Astrocyte (in vitro differentiated cells and primary cell): ENCODE measurements at regions not wholly inside any gene's neighbourhood (a gene's known extent, or its start where the extent isn't known, plus 50 kb on each side); places are given as distances from the start of the nearest gene placed in this dataset.

Source experiments
- DNase-seq: peaks from one replicate; pipeline ENCODE4 v3.0.0-alpha.2; 2010; ENCODE audit warnings: low read depth
- FAIRE-seq: peaks from 2 replicates; lab custom pipeline; 2011; peaks lifted over from hg19 to GRCh38; lab: Jason Lieb, UNC
- H2AFZ ChIP-seq: 2 replicates; pipeline ENCODE4 v1.6.0; 2012; ENCODE audit warnings: low read depth, low read length, inconsistent platforms
- H3K27ac ChIP-seq: 2 replicates; pipeline ENCODE4 v1.5.1; 2011; ENCODE audit warnings: low read depth, low read length, inconsistent platforms
- H3K27me3 ChIP-seq: 2 replicates; pipeline ENCODE4 v1.6.0; 2011; ENCODE audit warnings: low read length, inconsistent platforms; ENCODE audit not compliant: insufficient read depth
- H3K36me3 ChIP-seq: 2 replicates; pipeline ENCODE4 v1.5.1; 2011; ENCODE audit warnings: low read length, inconsistent platforms; ENCODE audit not compliant: insufficient read depth
- H3K4me1 ChIP-seq: 2 replicates; pipeline ENCODE4 v1.5.1; 2011; ENCODE audit warnings: low read length, inconsistent platforms; ENCODE audit not compliant: insufficient read depth
- H3K4me2 ChIP-seq: 2 replicates; pipeline ENCODE4 v1.6.0; 2012; ENCODE audit warnings: low read length, inconsistent platforms
- H3K4me3 ChIP-seq: 2 replicates; pipeline ENCODE4 v1.5.1; 2011; ENCODE audit warnings: low read depth, mild to moderate bottlenecking, low read length, inconsistent platforms; ENCODE audit not compliant: insufficient read depth
- H3K79me2 ChIP-seq: 2 replicates; pipeline ENCODE4 v1.6.0; 2012; ENCODE audit warnings: mild to moderate bottlenecking, low read length, inconsistent platforms; ENCODE audit not compliant: insufficient read depth
- H3K9ac ChIP-seq: 2 replicates; pipeline ENCODE4 v1.6.0; 2012; ENCODE audit warnings: mild to moderate bottlenecking, low read length, inconsistent platforms
- H3K9me3 ChIP-seq: 2 replicates; pipeline ENCODE4 v1.5.1; 2012; ENCODE audit warnings: low read depth, mild to moderate bottlenecking, low read length, inconsistent platforms; ENCODE audit not compliant: insufficient read depth
- H4K20me1 ChIP-seq: 2 replicates; pipeline ENCODE4 v1.6.0; 2012; ENCODE audit warnings: low read length, inconsistent platforms; ENCODE audit not compliant: insufficient read depth
- H3K27ac Mint-ChIP-seq: one replicate; pipeline ENCODE4 v1.8.0; 2021; ENCODE audit warnings: mild to moderate bottlenecking, mixed read lengths; ENCODE audit not compliant: unreplicated experiment
- H3K27me3 Mint-ChIP-seq: one replicate; pipeline ENCODE4 v1.8.0; 2021; ENCODE audit warnings: low read depth, mixed read lengths; ENCODE audit not compliant: unreplicated experiment
- H3K36me3 Mint-ChIP-seq: one replicate; pipeline ENCODE4 v1.8.0; 2021; ENCODE audit warnings: low read depth, mixed read lengths; ENCODE audit not compliant: unreplicated experiment
- H3K4me1 Mint-ChIP-seq: one replicate; pipeline ENCODE4 v1.8.0; 2021; ENCODE audit warnings: low read depth, mixed read lengths; ENCODE audit not compliant: unreplicated experiment
- H3K4me3 Mint-ChIP-seq: one replicate; pipeline ENCODE4 v1.8.0; 2021; ENCODE audit warnings: mild to moderate bottlenecking, moderate library complexity, mixed read lengths; ENCODE audit not compliant: unreplicated experiment
- H3K9me3 Mint-ChIP-seq: one replicate; pipeline ENCODE4 v1.8.0; 2021; ENCODE audit warnings: mild to moderate bottlenecking, mixed read lengths; ENCODE audit not compliant: unreplicated experiment
- EZH2 ChIP-seq: IDR thresholded peaks from 2 replicates; pipeline ENCODE4 v1.6.1; 2012; ENCODE audit warnings: mild to moderate bottlenecking, low read length, inconsistent platforms; ENCODE audit not compliant: insufficient read depth
- TF ChIP-seq, protein P1 (sequence below): IDR thresholded peaks from 2 replicates; pipeline ENCODE4 v1.5.1; 2011; ENCODE audit warnings: low read depth, mild to moderate bottlenecking, inconsistent platforms, low read length, moderate library complexity; ENCODE audit not compliant: insufficient read depth

DNA sequence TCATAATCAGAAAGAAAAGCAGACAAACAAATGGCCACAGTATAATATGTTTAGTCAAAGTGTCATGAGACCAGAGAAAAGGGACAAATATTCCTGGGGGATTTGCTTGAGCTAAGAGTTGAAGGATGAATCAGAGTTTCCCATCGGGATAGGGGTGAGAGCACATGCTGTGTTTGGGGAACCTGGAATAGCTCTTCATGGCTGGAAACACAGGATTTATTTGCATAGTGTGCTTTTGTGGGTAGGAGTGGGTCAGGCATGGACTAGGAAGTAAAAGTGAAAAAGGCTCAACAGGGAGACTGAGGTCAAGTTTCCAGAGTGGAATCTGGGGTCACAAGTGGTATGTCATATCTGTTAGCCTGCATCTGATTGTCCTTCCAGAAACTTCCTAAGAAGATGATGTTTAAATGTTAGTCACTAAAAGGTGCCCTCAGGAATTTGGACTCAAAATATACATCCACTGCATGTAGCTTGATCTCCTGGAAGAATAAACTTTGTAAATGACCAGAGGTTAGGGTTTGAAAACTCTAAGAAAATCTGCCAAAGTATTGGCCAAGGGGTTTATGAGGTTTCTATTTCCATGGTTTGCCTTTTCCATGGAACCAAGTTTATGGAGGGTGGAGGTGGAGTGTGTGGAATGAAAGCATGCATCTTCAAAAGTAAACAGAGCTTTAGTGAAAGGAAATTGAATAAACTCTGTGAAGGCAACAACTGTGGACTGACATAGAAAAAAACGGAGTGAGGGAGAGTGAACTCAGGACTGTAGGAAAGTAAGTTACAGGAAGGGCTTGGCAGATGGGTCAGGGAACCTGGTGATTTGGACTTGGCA is 344.6 kb downstream of the C12orf75 start:
- DNase-seq (no peak), FAIRE-seq (peak; percentile 49)
- TF ChIP-seq EZH2: no peak
- TF ChIP-seq, protein P1, sequence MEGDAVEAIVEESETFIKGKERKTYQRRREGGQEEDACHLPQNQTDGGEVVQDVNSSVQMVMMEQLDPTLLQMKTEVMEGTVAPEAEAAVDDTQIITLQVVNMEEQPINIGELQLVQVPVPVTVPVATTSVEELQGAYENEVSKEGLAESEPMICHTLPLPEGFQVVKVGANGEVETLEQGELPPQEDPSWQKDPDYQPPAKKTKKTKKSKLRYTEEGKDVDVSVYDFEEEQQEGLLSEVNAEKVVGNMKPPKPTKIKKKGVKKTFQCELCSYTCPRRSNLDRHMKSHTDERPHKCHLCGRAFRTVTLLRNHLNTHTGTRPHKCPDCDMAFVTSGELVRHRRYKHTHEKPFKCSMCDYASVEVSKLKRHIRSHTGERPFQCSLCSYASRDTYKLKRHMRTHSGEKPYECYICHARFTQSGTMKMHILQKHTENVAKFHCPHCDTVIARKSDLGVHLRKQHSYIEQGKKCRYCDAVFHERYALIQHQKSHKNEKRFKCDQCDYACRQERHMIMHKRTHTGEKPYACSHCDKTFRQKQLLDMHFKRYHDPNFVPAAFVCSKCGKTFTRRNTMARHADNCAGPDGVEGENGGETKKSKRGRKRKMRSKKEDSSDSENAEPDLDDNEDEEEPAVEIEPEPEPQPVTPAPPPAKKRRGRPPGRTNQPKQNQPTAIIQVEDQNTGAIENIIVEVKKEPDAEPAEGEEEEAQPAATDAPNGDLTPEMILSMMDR: no peak
- Histone ChIP-seq H3K79me2 (no peaks in the 10 kb centered on the region), H3K4me1 (peaks cover 5% of the 10 kb centered on the region), H3K27ac (no peak overlapping the region), H4K20me1 (no peaks in the 10 kb centered on the region), H3K36me3 (no peaks in the 10 kb centered on the region), H3K27me3 (no peaks in the 10 kb centered on the region), H3K4me2 (no peak overlapping the region), H3K9ac (no peak overlapping the region), H3K9me3 (no peaks in the 10 kb centered on the region), H2AFZ (no peak overlapping the region), H3K4me3 (no peak overlapping the region)
- no peak overlapping the region for H3K4me3 Mint-ChIP-seq
- peaks cover 7% of the 10 kb centered on the region for H3K9me3 Mint-ChIP-seq
- H3K27ac Mint-ChIP-seq: peak overlapping the region; percentile 64
- peaks cover 19% of the 10 kb centered on the region for H3K4me1 Mint-ChIP-seq
- peaks cover 2% of the 10 kb centered on the region for H3K36me3 Mint-ChIP-seq
- no peaks in the 10 kb centered on the region for H3K27me3 Mint-ChIP-seq

DNA sequence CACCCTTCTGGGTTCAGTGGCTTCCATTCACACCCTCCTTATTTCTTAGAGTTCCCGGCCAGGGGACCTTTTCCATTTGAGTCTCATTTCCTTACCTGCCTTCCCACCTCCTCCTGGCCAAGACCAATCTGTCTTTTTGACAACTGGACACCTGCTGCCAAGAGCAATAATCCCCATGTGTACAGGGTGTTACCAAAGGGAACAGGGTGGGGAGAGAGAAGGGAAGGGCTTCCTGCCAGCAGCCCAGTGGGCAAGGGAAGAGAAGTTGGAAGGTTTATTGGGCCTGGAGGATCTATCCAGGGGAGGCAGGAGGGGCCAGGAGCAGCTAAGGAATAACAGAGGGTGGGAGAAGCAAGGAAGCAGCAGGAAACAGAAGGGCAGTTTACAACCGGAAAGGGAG is 346.2 kb downstream of the C12orf75 start:
- Mint-ChIP-seq H3K27ac (peak overlapping the region; percentile 58), H3K27me3 (no peaks in the 10 kb centered on the region), H3K4me3 (no peak overlapping the region), H3K9me3 (peaks cover 7% of the 10 kb centered on the region), H3K36me3 (peaks cover 2% of the 10 kb centered on the region), H3K4me1 (peaks cover 7% of the 10 kb centered on the region)
- H3K27me3 ChIP-seq: no peaks in the 10 kb centered on the region
- TF ChIP-seq, protein P1: no peak
- H3K27ac ChIP-seq: no peak overlapping the region
- H3K36me3 ChIP-seq: no peaks in the 10 kb centered on the region
- no peaks in the 10 kb centered on the region for H4K20me1 ChIP-seq
- H3K4me2 ChIP-seq: no peak overlapping the region
- no peak overlapping the region for H3K9ac ChIP-seq
- FAIRE-seq (no peak), DNase-seq (no peak)
- no peaks in the 10 kb centered on the region for H3K9me3 ChIP-seq
- no peak overlapping the region for H3K4me3 ChIP-seq
- no peaks in the 10 kb centered on the region for H3K79me2 ChIP-seq
- H3K4me1 ChIP-seq: no peaks in the 10 kb centered on the region
- no peak overlapping the region for H2AFZ ChIP-seq

DNA sequence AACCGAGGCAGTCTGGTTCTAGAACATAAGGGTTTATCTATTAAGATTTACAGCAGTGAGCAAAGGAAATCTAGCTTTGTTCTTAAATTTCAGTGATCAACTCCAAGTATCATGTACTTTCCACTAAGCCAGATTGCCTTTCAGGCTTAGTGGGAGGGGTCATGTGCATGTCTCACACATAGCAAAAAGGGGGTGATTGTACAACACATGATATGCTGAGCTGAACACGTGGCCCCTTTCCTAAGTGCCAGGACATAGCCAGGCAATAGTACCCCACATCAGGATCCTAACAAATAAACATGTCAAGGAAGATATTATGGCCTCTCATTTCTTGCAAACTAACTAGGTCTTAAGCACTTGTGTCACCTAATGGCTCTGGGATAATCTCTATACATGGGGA is 347.2 kb downstream of the C12orf75 start:
- no peak overlapping the region for H3K4me3 Mint-ChIP-seq
- H3K9ac ChIP-seq: no peak overlapping the region
- H3K27ac Mint-ChIP-seq: no peak overlapping the region
- FAIRE-seq (no peak), DNase-seq (no peak)
- no peaks in the 10 kb centered on the region for H4K20me1 ChIP-seq
- H3K79me2 ChIP-seq: no peaks in the 10 kb centered on the region
- no peak overlapping the region for H3K4me3 ChIP-seq
- peaks cover 7% of the 10 kb centered on the region for H3K4me1 Mint-ChIP-seq
- TF ChIP-seq, protein P1: no peak
- TF ChIP-seq EZH2: no peak
- no peaks in the 10 kb centered on the region for H3K9me3 ChIP-seq
- H3K36me3 Mint-ChIP-seq: peaks cover 2% of the 10 kb centered on the region
- H3K27me3 Mint-ChIP-seq: no peaks in the 10 kb centered on the region
- no peaks in the 10 kb centered on the region for H3K4me1 ChIP-seq
- no peak overlapping the region for H3K4me2 ChIP-seq
- H3K27me3 ChIP-seq: no peaks in the 10 kb centered on the region
- H3K36me3 ChIP-seq: no peaks in the 10 kb centered on the region
- H3K27ac ChIP-seq: no peak overlapping the region
- no peak overlapping the region for H2AFZ ChIP-seq
- H3K9me3 Mint-ChIP-seq: peaks cover 7% of the 10 kb centered on the region
